ENCODE measurements at regions not wholly inside any gene's neighbourhood (a gene's known extent, or its start where the extent isn't known, plus 50 kb on each side); places are given as distances from the start of the nearest gene placed in this dataset.

DNA sequence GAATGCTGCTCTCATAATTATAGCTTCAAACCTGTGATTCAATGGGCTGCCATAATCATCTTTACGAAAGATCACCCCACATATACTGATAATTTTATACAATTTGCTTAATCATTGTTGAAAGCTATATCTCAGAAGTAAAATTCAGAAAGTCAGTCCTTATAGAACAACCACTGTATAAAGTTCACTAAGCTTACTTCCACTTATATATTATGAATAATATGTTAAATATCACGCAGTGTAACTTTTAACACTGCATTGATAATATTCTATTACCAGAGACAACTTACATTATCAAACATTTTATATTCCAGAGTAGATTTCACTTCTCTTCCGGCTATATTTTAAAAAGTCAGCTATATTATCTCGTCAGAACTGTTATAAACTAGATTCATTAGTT, 550.1 kb upstream of the PCDH20 start:
- ATAC-seq = no peak
- Histone ChIP-seq H3K36me3 (replicated peaks in 1 of 2; ENCODE audit: insufficient read depth in 1 of 2, low read depth in 2 of 2) (no peaks in the 10 kb centered on the region), H3K4me3 (no peak overlapping the region), H3K27ac (no peak overlapping the region), H3K9me3 (no peaks in the 10 kb centered on the region), H3K4me1 (no peaks in the 10 kb centered on the region), H3K27me3 (no peaks in the 10 kb centered on the region)
- intact Hi-C loops (cut with DNase I) = no loop called here
- no peak for DNase-seq
- TF ChIP-seq CTCF (IDR thresholded peaks at IDR 0.05) (no peak), POLR2A (IDR thresholded peaks at IDR 0.05) (no peak)
- 69 to 77% methylated on average over 4 of the region's 4 CpGs for WGBS, 2 donors

DNA sequence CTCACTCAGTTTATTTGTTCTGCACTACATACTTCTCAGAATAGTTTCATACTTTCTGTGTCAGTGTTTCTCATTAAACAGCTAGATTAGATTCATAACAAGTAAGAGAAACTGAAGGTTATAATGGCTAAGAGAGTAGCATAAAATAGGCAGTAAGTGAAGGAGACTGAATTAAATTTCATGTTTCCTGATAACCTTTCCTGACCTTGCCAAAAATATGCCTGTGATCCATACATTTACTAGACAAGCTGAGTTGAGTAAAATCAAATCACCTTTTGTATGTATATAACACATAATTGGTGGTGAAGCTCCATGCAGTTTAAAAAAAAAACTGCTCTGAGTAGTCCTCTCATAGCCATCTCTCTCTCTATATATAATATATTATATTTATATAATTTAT, 545.3 kb upstream of the PCDH20 start:
- no peak overlapping the region for H3K27ac ChIP-seq
- TF ChIP-seq POLR2A (IDR thresholded peaks at IDR 0.05) = no peak
- TF ChIP-seq CTCF (IDR thresholded peaks at IDR 0.05) = no peak
- H3K4me3 ChIP-seq = no peak overlapping the region
- ATAC-seq (no peak), DNase-seq (no peak)
- H3K27me3 ChIP-seq = no peaks in the 10 kb centered on the region
- no peaks in the 10 kb centered on the region for H3K4me1 ChIP-seq
- intact Hi-C loops (cut with DNase I) = no loop called here
- no peaks in the 10 kb centered on the region for H3K36me3 ChIP-seq (replicated peaks in 1 of 2; ENCODE audit: insufficient read depth in 1 of 2, low read depth in 2 of 2)
- H3K9me3 ChIP-seq = no peaks in the 10 kb centered on the region

DNA sequence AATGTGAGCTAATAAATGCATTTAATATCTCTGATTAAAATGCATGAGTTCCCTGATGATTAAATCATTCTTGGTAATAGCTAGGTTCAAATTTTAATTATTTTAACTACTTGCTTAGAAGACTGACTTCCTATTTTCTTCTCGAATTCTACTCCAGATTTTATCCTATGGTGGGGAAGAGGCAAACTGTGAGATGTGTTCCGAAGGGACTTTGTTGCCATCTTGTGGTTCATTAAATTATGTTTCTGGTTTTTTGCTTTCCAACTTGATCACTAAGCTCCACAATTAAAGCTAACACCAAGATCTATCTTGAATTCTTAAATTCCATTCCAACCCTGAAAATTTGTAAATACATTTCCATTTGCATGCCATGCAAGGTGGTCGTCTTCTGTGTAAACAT, 538.4 kb upstream of the PCDH20 start:
- no peak for ATAC-seq
- intact Hi-C loops (cut with DNase I) = no loop called here
- Histone ChIP-seq H3K27me3 (no peaks in the 10 kb centered on the region), H3K36me3 (replicated peaks in 1 of 2; ENCODE audit: insufficient read depth in 1 of 2, low read depth in 2 of 2) (no peaks in the 10 kb centered on the region), H3K9me3 (no peaks in the 10 kb centered on the region), H3K4me1 (no peaks in the 10 kb centered on the region), H3K27ac (no peak overlapping the region), H3K4me3 (no peak overlapping the region)
- no peak for DNase-seq
- TF ChIP-seq CTCF (IDR thresholded peaks at IDR 0.05) = peak in 4 of 7 experiments; percentile 28 to 36 (median 31)
- TF ChIP-seq POLR2A (IDR thresholded peaks at IDR 0.05) = no peak
- 9% methylated on average over 3 of the region's 3 CpGs for WGBS, 2 donors

DNA sequence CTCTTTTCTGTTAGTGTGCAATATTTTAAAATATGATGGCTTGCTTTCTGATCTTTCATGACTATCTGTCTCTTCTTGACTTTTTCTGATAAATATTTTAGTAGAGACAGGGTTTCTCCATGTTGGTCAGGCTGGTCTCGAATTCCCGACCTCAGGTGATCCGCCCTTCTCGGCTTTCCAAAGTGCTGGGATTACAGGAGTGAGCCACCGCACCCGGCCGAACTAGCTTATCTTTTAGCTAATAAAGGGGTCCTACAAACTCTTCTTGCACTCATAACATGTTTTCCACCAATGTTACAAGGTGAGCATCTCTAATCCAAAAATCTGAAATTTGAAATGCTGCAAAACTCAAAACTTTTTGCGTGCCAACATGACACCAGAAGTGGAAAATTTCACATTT, 535.2 kb upstream of the PCDH20 start:
- Histone ChIP-seq H3K4me3 (no peak overlapping the region), H3K36me3 (replicated peaks in 1 of 2; ENCODE audit: insufficient read depth in 1 of 2, low read depth in 2 of 2) (no peaks in the 10 kb centered on the region), H3K27ac (no peak overlapping the region), H3K4me1 (no peaks in the 10 kb centered on the region), H3K9me3 (no peaks in the 10 kb centered on the region), H3K27me3 (no peaks in the 10 kb centered on the region)
- no peak for TF ChIP-seq POLR2A (IDR thresholded peaks at IDR 0.05)
- no peak for TF ChIP-seq CTCF (IDR thresholded peaks at IDR 0.05)
- DNase-seq = no peak
- ATAC-seq = no peak
- 87 to 92% methylated on average over 8 of the region's 8 CpGs for WGBS, 2 donors
- intact Hi-C loops (cut with DNase I) = no loop called here

- no peaks in the 10 kb centered on the region for H3K4me1 ChIP-seq
- no peak overlapping the region for H3K4me3 ChIP-seq
- H3K36me3 ChIP-seq (replicated peaks in 1 of 2; ENCODE audit: insufficient read depth in 1 of 2, low read depth in 2 of 2) = no peaks in the 10 kb centered on the region
- intact Hi-C loops (cut with DNase I) = no loop called here
- no peak overlapping the region for H3K27ac ChIP-seq
- ATAC-seq (no peak), DNase-seq (no peak)
- TF ChIP-seq POLR2A (IDR thresholded peaks at IDR 0.05) (no peak), CTCF (IDR thresholded peaks at IDR 0.05) (no peak)
- 65 to 73% methylated on average over 7 of the region's 7 CpGs for WGBS, 2 donors
- H3K9me3 ChIP-seq = no peaks in the 10 kb centered on the region
- H3K27me3 ChIP-seq = no peaks in the 10 kb centered on the region
Observed at GRCh38 chr13:61944329-61944929, 528.8 kb upstream of the PCDH20 start.
